ENCODE measurements at regions not wholly inside any gene's neighbourhood (a gene's known extent, or its start where the extent isn't known, plus 50 kb on each side); places are given as distances from the start of the nearest gene placed in this dataset.

DNA sequence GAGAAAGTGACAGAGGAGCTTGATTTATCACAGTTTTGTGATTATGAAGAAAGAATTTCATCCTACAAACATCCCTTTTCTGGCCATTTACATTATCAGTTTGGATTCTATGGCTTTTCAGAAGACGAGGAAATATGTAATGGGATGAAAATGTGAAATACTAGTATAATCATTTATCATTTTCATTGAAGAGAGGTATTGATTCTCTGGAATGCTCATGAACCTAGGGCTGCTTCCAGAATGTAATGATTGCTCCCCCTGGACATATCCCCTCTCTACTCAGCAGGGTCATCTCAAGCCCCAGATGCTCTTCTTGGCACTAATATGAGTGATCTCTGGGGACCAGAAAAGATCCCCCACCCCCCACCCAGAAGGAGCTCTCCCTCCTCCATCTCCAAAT lies 106.7 kb upstream of the ZNF618 start:
- Histone ChIP-seq H3K9ac (no peak overlapping the region), H3K27ac (ENCODE audit: low read depth in 2 of 2, low read length in 1 of 2) (no peak overlapping the region), H3K4me1 (ENCODE audit: control insufficient read depth in 1 of 2, insufficient read depth in 2 of 2, low read depth in 1 of 2, low read length in 1 of 2) (peaks cover 0 to 8% of the 10 kb centered on the region in 2 experiments; a peak in 1 of 4 replicates), H4K20me1 (ENCODE audit: insufficient read depth) (no peaks in the 10 kb centered on the region), H2AFZ (ENCODE audit: low read depth) (no peak overlapping the region), H3K9me3 (no peaks in the 10 kb centered on the region), H3K4me3 (ENCODE audit: low read depth in 2 of 2, low read length in 1 of 2) (no peak overlapping the region), H3K4me2 (no peak overlapping the region), H3K27me3 (ENCODE audit: insufficient read depth) (no peaks in the 10 kb centered on the region; the same call in 1 of the 2 replicates), H3K79me2 (ENCODE audit: insufficient read depth) (no peaks in the 10 kb centered on the region), H3K36me3 (replicated peaks in 1 of 2; ENCODE audit: control insufficient read depth in 1 of 2, insufficient read depth in 2 of 2, low read length in 1 of 2) (no peaks in the 10 kb centered on the region), H3K9me2 (no peaks in the 10 kb centered on the region), H3F3A (replicated peaks; ENCODE audit: insufficient read depth) (peaks cover 4% of the 10 kb centered on the region)
- ChIA-PET CTCF (no interaction called here), POLR2A (no interaction called here)
- WGBS (ENCODE audit: low lambda C conversion rate): 14% methylated on average over 1 of the region's 1 CpG
- no peak for DNase-seq
- TF ChIP-seq, protein P1, sequence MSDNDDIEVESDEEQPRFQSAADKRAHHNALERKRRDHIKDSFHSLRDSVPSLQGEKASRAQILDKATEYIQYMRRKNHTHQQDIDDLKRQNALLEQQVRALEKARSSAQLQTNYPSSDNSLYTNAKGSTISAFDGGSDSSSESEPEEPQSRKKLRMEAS (IDR thresholded peaks at IDR 0.05; ENCODE audit: low read depth): no peak
- TF ChIP-seq, protein P2, sequence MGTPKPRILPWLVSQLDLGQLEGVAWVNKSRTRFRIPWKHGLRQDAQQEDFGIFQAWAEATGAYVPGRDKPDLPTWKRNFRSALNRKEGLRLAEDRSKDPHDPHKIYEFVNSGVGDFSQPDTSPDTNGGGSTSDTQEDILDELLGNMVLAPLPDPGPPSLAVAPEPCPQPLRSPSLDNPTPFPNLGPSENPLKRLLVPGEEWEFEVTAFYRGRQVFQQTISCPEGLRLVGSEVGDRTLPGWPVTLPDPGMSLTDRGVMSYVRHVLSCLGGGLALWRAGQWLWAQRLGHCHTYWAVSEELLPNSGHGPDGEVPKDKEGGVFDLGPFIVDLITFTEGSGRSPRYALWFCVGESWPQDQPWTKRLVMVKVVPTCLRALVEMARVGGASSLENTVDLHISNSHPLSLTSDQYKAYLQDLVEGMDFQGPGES (IDR thresholded peaks at IDR 0.05; ENCODE audit: low read depth, low read length): no peak
- TF ChIP-seq, protein P3, sequence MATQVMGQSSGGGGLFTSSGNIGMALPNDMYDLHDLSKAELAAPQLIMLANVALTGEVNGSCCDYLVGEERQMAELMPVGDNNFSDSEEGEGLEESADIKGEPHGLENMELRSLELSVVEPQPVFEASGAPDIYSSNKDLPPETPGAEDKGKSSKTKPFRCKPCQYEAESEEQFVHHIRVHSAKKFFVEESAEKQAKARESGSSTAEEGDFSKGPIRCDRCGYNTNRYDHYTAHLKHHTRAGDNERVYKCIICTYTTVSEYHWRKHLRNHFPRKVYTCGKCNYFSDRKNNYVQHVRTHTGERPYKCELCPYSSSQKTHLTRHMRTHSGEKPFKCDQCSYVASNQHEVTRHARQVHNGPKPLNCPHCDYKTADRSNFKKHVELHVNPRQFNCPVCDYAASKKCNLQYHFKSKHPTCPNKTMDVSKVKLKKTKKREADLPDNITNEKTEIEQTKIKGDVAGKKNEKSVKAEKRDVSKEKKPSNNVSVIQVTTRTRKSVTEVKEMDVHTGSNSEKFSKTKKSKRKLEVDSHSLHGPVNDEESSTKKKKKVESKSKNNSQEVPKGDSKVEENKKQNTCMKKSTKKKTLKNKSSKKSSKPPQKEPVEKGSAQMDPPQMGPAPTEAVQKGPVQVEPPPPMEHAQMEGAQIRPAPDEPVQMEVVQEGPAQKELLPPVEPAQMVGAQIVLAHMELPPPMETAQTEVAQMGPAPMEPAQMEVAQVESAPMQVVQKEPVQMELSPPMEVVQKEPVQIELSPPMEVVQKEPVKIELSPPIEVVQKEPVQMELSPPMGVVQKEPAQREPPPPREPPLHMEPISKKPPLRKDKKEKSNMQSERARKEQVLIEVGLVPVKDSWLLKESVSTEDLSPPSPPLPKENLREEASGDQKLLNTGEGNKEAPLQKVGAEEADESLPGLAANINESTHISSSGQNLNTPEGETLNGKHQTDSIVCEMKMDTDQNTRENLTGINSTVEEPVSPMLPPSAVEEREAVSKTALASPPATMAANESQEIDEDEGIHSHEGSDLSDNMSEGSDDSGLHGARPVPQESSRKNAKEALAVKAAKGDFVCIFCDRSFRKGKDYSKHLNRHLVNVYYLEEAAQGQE (IDR thresholded peaks at IDR 0.05; ENCODE audit: low read depth, low read length): no peak
- TF ChIP-seq MXI1 (IDR thresholded peaks at IDR 0.05; ENCODE audit: low read depth, low read length) (no peak), SIN3A (IDR thresholded peaks at IDR 0.05; ENCODE audit: borderline replicate concordance, low read depth, low read length) (no peak), CHD2 (IDR thresholded peaks at IDR 0.05; ENCODE audit: low read length, partially characterized antibody) (no peak), TAF1 (IDR thresholded peaks at IDR 0.05; ENCODE audit: borderline replicate concordance, low read depth, low read length) (no peak), NFIC (IDR thresholded peaks at IDR 0.05; ENCODE audit: borderline replicate concordance) (no peak), TEAD4 (IDR thresholded peaks at IDR 0.05; ENCODE audit: borderline replicate concordance, insufficient read depth) (no peak), TCF12 (IDR thresholded peaks at IDR 0.05) (no peak), RXRA (IDR thresholded peaks at IDR 0.05; ENCODE audit: borderline replicate concordance, low read depth) (no peak), GATA2 (CRISPR knock-in tag; IDR thresholded peaks at IDR 0.05) (no peak), ELF1 (IDR thresholded peaks at IDR 0.05) (no peak)
- TF ChIP-seq, protein P4, sequence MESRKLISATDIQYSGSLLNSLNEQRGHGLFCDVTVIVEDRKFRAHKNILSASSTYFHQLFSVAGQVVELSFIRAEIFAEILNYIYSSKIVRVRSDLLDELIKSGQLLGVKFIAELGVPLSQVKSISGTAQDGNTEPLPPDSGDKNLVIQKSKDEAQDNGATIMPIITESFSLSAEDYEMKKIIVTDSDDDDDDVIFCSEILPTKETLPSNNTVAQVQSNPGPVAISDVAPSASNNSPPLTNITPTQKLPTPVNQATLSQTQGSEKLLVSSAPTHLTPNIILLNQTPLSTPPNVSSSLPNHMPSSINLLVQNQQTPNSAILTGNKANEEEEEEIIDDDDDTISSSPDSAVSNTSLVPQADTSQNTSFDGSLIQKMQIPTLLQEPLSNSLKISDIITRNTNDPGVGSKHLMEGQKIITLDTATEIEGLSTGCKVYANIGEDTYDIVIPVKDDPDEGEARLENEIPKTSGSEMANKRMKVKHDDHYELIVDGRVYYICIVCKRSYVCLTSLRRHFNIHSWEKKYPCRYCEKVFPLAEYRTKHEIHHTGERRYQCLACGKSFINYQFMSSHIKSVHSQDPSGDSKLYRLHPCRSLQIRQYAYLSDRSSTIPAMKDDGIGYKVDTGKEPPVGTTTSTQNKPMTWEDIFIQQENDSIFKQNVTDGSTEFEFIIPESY (IDR thresholded peaks at IDR 0.05; ENCODE audit: borderline replicate concordance, low read depth): no peak
- TF ChIP-seq, protein P5, sequence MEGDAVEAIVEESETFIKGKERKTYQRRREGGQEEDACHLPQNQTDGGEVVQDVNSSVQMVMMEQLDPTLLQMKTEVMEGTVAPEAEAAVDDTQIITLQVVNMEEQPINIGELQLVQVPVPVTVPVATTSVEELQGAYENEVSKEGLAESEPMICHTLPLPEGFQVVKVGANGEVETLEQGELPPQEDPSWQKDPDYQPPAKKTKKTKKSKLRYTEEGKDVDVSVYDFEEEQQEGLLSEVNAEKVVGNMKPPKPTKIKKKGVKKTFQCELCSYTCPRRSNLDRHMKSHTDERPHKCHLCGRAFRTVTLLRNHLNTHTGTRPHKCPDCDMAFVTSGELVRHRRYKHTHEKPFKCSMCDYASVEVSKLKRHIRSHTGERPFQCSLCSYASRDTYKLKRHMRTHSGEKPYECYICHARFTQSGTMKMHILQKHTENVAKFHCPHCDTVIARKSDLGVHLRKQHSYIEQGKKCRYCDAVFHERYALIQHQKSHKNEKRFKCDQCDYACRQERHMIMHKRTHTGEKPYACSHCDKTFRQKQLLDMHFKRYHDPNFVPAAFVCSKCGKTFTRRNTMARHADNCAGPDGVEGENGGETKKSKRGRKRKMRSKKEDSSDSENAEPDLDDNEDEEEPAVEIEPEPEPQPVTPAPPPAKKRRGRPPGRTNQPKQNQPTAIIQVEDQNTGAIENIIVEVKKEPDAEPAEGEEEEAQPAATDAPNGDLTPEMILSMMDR (IDR thresholded peaks at IDR 0.05): no peak
